ENCODE measurements at regions not wholly inside any gene's neighbourhood (a gene's known extent, or its start where the extent isn't known, plus 50 kb on each side); places are given as distances from the start of the nearest gene placed in this dataset.

DNA sequence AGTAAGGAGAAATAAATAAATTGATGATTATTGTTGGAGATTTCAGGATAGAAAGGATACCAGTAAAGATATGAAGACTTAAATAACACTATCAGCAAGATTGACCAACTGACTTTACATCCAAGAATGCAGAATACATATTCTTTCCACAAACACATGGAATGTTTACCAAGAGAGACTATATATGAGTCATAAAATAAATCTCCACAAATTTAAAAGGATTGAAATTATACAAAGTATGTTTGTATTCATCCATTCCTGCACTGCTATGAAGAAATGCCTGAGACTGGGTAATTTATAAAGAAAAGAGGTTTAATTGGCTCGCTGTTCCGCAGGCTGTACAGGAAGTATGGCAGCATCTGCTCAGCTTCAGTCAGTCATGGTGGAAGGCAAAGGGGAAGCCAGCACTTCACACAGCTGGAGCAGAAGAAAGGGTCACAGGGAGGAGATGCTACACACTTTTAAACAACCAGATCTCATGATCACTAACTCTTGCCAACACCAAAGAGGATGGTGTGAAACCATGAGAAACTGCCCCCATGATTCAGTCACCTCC lies 56.7 kb upstream of the TNFRSF21 start:
- TF ChIP-seq, protein P1, sequence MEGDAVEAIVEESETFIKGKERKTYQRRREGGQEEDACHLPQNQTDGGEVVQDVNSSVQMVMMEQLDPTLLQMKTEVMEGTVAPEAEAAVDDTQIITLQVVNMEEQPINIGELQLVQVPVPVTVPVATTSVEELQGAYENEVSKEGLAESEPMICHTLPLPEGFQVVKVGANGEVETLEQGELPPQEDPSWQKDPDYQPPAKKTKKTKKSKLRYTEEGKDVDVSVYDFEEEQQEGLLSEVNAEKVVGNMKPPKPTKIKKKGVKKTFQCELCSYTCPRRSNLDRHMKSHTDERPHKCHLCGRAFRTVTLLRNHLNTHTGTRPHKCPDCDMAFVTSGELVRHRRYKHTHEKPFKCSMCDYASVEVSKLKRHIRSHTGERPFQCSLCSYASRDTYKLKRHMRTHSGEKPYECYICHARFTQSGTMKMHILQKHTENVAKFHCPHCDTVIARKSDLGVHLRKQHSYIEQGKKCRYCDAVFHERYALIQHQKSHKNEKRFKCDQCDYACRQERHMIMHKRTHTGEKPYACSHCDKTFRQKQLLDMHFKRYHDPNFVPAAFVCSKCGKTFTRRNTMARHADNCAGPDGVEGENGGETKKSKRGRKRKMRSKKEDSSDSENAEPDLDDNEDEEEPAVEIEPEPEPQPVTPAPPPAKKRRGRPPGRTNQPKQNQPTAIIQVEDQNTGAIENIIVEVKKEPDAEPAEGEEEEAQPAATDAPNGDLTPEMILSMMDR (IDR thresholded peaks at IDR 0.05): no peak
- TF ChIP-seq POLR2A (IDR thresholded peaks at IDR 0.05): no peak

All from sigmoid colon (tissue), 3 donors.